Prostate gland (tissue), 2 donors: ENCODE measurements at regions not wholly inside any gene's neighbourhood (a gene's known extent, or its start where the extent isn't known, plus 50 kb on each side); places are given as distances from the start of the nearest gene placed in this dataset.

Source experiments
- DNase-seq: peaks from one replicate; pipeline ENCODE4 v3.0.0-alpha.2; 2019; ENCODE audit warnings: low spot score
- H3K27ac ChIP-seq, 2 donors: fragments of 200-600 bp; sonication (generic); 2 replicates each; pipeline ENCODE4 v1.5.1; 2017 to 2019
- H3K27me3 ChIP-seq: fragments of 200-600 bp; sonication (generic); replicated peaks from 2 replicates; pipeline ENCODE4 v1.5.1; 2019; ENCODE audit not compliant: insufficient read depth
- H3K36me3 ChIP-seq, 2 donors: fragments of 200-600 bp; sonication (generic); 1 replicate in 1 of 2; 2 replicates in 1 of 2; pipeline versions ENCODE4 v1.5.1 to v1.8.1; 2017 to 2019
- H3K4me1 ChIP-seq: fragments of 200-600 bp; sonication (generic); replicated peaks from 2 replicates; pipeline ENCODE4 v1.5.1; 2019
- H3K4me3 ChIP-seq, 2 donors: fragments of 200-600 bp; sonication (generic); 2 replicates each; pipeline ENCODE4 v1.5.1; 2017 to 2019
- H3K9me3 ChIP-seq: fragments of 200-600 bp; sonication (generic); 2 replicates; pipeline ENCODE4 v1.5.1; 2017
- POLR2A ChIP-seq: fragments of 450-650 bp; IDR thresholded peaks from one replicate; pipeline ENCODE4 v1.6.1; 2016; ENCODE audit warnings: antibody characterized with exemption, mild to moderate bottlenecking
- POLR2AphosphoS5 ChIP-seq: sonication (generic); formaldehyde crosslinking; IDR thresholded peaks from one replicate; pipeline ENCODE4 v1.6.1; 2017; ENCODE audit warnings: antibody characterized with exemption
- WGBS: methylation state at CpG from one replicate; pipeline ENCODE4 v1.1.5; 2018; 5-methylcytosine and 5-hydroxymethylcytosine counted together
- intact Hi-C: fragments of 100-400 bp; cut with DNase I; formaldehyde crosslinking; loops from one replicate; pipeline ENCODE4 v1.14.2; 2022
- TF ChIP-seq, protein P1 (sequence below), 4 experiments: fragments of 200-600 bp in 2 of 4; fragments of 450-650 bp in 2 of 4; sonication (generic) in 2 of 4; IDR thresholded peaks; 1 replicate in 3 of 4; 2 replicates in 1 of 4; pipeline ENCODE4 v1.5.1; 2016 to 2019; ENCODE audit warnings: antibody characterized with exemption in 4 of 4, mild to moderate bottlenecking in 2 of 4, moderate library complexity in 2 of 4

GRCh38 chr2:137826373-137827372 is 137.6 kb upstream of the HNMT start:
- no peak overlapping the region for H3K27ac ChIP-seq
- WGBS = 84% methylated on average over 5 of the region's 5 CpGs
- H3K9me3 ChIP-seq = no peaks in the 10 kb centered on the region
- no peaks in the 10 kb centered on the region for H3K27me3 ChIP-seq
- H3K36me3 ChIP-seq = no peaks in the 10 kb centered on the region
- H3K4me3 ChIP-seq = no peak overlapping the region
- no peak for DNase-seq
- TF ChIP-seq POLR2A (no peak), POLR2AphosphoS5 (no peak)
- TF ChIP-seq, protein P1, sequence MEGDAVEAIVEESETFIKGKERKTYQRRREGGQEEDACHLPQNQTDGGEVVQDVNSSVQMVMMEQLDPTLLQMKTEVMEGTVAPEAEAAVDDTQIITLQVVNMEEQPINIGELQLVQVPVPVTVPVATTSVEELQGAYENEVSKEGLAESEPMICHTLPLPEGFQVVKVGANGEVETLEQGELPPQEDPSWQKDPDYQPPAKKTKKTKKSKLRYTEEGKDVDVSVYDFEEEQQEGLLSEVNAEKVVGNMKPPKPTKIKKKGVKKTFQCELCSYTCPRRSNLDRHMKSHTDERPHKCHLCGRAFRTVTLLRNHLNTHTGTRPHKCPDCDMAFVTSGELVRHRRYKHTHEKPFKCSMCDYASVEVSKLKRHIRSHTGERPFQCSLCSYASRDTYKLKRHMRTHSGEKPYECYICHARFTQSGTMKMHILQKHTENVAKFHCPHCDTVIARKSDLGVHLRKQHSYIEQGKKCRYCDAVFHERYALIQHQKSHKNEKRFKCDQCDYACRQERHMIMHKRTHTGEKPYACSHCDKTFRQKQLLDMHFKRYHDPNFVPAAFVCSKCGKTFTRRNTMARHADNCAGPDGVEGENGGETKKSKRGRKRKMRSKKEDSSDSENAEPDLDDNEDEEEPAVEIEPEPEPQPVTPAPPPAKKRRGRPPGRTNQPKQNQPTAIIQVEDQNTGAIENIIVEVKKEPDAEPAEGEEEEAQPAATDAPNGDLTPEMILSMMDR (IDR thresholded peaks at IDR 0.05) = no peak
- intact Hi-C loops = no loop called here
- no peaks in the 10 kb centered on the region for H3K4me1 ChIP-seq

GRCh38 chr2:137828624-137829023 is 135.6 kb upstream of the HNMT start:
- WGBS = 63% methylated on average over 3 of the region's 3 CpGs
- intact Hi-C loops = no loop called here
- DNase-seq = no peak
- no peak overlapping the region for H3K4me3 ChIP-seq
- no peak overlapping the region for H3K27ac ChIP-seq
- H3K27me3 ChIP-seq = no peaks in the 10 kb centered on the region
- TF ChIP-seq POLR2AphosphoS5 (no peak), POLR2A (no peak)
- TF ChIP-seq, protein P1 (IDR thresholded peaks at IDR 0.05) = no peak
- H3K9me3 ChIP-seq = no peaks in the 10 kb centered on the region
- H3K36me3 ChIP-seq = no peaks in the 10 kb centered on the region
- H3K4me1 ChIP-seq = no peaks in the 10 kb centered on the region

- H3K36me3 ChIP-seq = no peaks in the 10 kb centered on the region
- intact Hi-C loops = no loop called here
- H3K4me1 ChIP-seq = no peaks in the 10 kb centered on the region
- no peak for DNase-seq
- no peak overlapping the region for H3K27ac ChIP-seq
- TF ChIP-seq POLR2AphosphoS5 (no peak), POLR2A (no peak)
- TF ChIP-seq, protein P1 (IDR thresholded peaks at IDR 0.05) = no peak
- WGBS = 65% methylated on average over 2 of the region's 2 CpGs
- no peak overlapping the region for H3K4me3 ChIP-seq
- no peaks in the 10 kb centered on the region for H3K9me3 ChIP-seq
- no peaks in the 10 kb centered on the region for H3K27me3 ChIP-seq
These were observed 135.0 kb upstream of the HNMT start for GRCh38 chr2:137829251-137829650.

GRCh38 chr2:137834760-137835379 is 129.4 kb upstream of the HNMT start:
- H3K27ac ChIP-seq = no peak overlapping the region
- TF ChIP-seq, protein P1 (IDR thresholded peaks at IDR 0.05) = no peak
- no peaks in the 10 kb centered on the region for H3K27me3 ChIP-seq
- H3K4me1 ChIP-seq = no peaks in the 10 kb centered on the region
- no peaks in the 10 kb centered on the region for H3K36me3 ChIP-seq
- intact Hi-C loops = loop anchor here (5.0 to 10.0 kb wide), 2 partner anchors 370 to 1413 kb away; no protein-coding TSS in a partner anchor
- 79% methylated on average over 6 of the region's 6 CpGs for WGBS
- no peak overlapping the region for H3K4me3 ChIP-seq
- no peaks in the 10 kb centered on the region for H3K9me3 ChIP-seq
- no peak for DNase-seq
